GM23338 (cell line): ENCODE measurements at regions not wholly inside any gene's neighbourhood (a gene's known extent, or its start where the extent isn't known, plus 50 kb on each side); places are given as distances from the start of the nearest gene placed in this dataset.

Experiments
- ATAC-seq: fragments of 200-7000 bp; cut with Tn5 transposase; 3 replicates; pipeline ENCODE4 v1.9.1; 2020
- DNase-seq: peaks from one replicate; pipeline ENCODE4 v3.0.0-alpha.2; 2015; ENCODE audit warnings: low spot score
- H2AFZ ChIP-seq: fragments of 200-600 bp; sonication (generic); 2 replicates; pipeline ENCODE4 v1.8.0; 2016; ENCODE audit warnings: antibody characterized with exemption, mild to moderate bottlenecking, moderate library complexity
- H3F3A ChIP-seq: fragments of 200-600 bp; sonication (generic); replicated peaks from 2 replicates; pipeline ENCODE4 v1.8.0; 2017; ENCODE audit warnings: antibody characterized with exemption, mixed run types, low read depth
- H3K27ac ChIP-seq: fragments of 200-600 bp; sonication (generic); 2 replicates; pipeline ENCODE4 v1.6.1; 2016; ENCODE audit warnings: low read depth
- H3K27me3 ChIP-seq: fragments of 200-600 bp; sonication (generic); 2 replicates; pipeline ENCODE4 v1.8.0; 2016; ENCODE audit warnings: mild to moderate bottlenecking, mixed run types, moderate library complexity; ENCODE audit not compliant: insufficient read depth
- H3K36me3 ChIP-seq: fragments of 200-600 bp; sonication (generic); 2 replicates; pipeline ENCODE4 v1.8.0; 2016; ENCODE audit warnings: mild to moderate bottlenecking; ENCODE audit not compliant: insufficient read depth
- H3K4me1 ChIP-seq: fragments of 200-600 bp; sonication (generic); 2 replicates; pipeline ENCODE4 v1.8.0; 2016; ENCODE audit warnings: mild to moderate bottlenecking, moderate library complexity; ENCODE audit not compliant: insufficient read depth
- H3K4me2 ChIP-seq: fragments of 200-600 bp; sonication (generic); 2 replicates; pipeline ENCODE4 v1.7.1; 2017; ENCODE audit warnings: mixed run types
- H3K4me3 ChIP-seq: fragments of 200-600 bp; sonication (generic); 2 replicates; pipeline ENCODE4 v1.6.1; 2016; ENCODE audit warnings: mixed run types
- H3K79me2 ChIP-seq: fragments of 200-600 bp; sonication (generic); replicated peaks from 2 replicates; pipeline ENCODE4 v1.8.0; 2017; ENCODE audit warnings: mild to moderate bottlenecking; ENCODE audit not compliant: insufficient read depth
- H3K9me2 ChIP-seq: fragments of 200-600 bp; sonication (generic); 2 replicates; pipeline ENCODE4 v1.8.0; 2017; ENCODE audit not compliant: insufficient read depth
- H4K20me1 ChIP-seq: fragments of 200-600 bp; sonication (generic); replicated peaks from 2 replicates; pipeline ENCODE4 v1.8.0; 2017; ENCODE audit warnings: mild to moderate bottlenecking; ENCODE audit not compliant: insufficient read depth
- H3K27ac Mint-ChIP-seq: 2 replicates; pipeline ENCODE4 v1.8.0; 2020; ENCODE audit warnings: inconsistent platforms, mild to moderate bottlenecking, moderate library complexity, mixed read lengths
- H3K27me3 Mint-ChIP-seq: 3 replicates; pipeline ENCODE4 v1.8.0; 2022; ENCODE audit warnings: low read depth, mild to moderate bottlenecking, moderate library complexity, mixed read lengths, inconsistent platforms; ENCODE audit not compliant: insufficient read depth, poor library complexity
- H3K36me3 Mint-ChIP-seq: 3 replicates; pipeline ENCODE4 v1.8.0; 2021; ENCODE audit warnings: low read depth, mild to moderate bottlenecking, inconsistent platforms, moderate library complexity, mixed read lengths
- H3K4me1 Mint-ChIP-seq: 3 replicates; pipeline ENCODE4 v1.8.0; 2020; ENCODE audit warnings: mild to moderate bottlenecking, inconsistent platforms, mixed read lengths
- H3K4me3 Mint-ChIP-seq: 3 replicates; pipeline ENCODE4 v1.8.0; 2021; ENCODE audit warnings: moderate library complexity, mild to moderate bottlenecking, inconsistent platforms, mixed read lengths
- H3K9me3 Mint-ChIP-seq: 3 replicates; pipeline ENCODE4 v1.8.0; 2020; ENCODE audit warnings: moderate library complexity, mild to moderate bottlenecking, inconsistent platforms, mixed read lengths
- CREB1 ChIP-seq: fragments of 250-450 bp; sonication (Bioruptor Pico); IDR thresholded peaks from 2 replicates; pipeline ENCODE4 v1.5.0; 2020; ENCODE audit warnings: low read depth, mild to moderate bottlenecking, moderate library complexity
- ETS1 ChIP-seq: IDR thresholded peaks from 2 replicates; pipeline ENCODE4 v1.6.1; 2016; ENCODE audit warnings: antibody characterized with exemption
- EZH2 ChIP-seq: fragments of 200-600 bp; sonication (generic); IDR thresholded peaks from one replicate; pipeline ENCODE4 v1.8.0; 2017; ENCODE audit warnings: antibody characterized with exemption, mild to moderate bottlenecking, low read depth; ENCODE audit not compliant: unreplicated experiment
- EZH2phosphoT487 ChIP-seq: fragments of 200-600 bp; sonication (generic); IDR thresholded peaks from one replicate; pipeline ENCODE4 v1.8.1; 2018; ENCODE audit warnings: antibody characterized with exemption; ENCODE audit not compliant: unreplicated experiment
- JUNB ChIP-seq: IDR thresholded peaks from one replicate; pipeline ENCODE4 v1.6.1; 2016; ENCODE audit warnings: antibody characterized with exemption; ENCODE audit not compliant: unreplicated experiment
- NANOG ChIP-seq: IDR thresholded peaks from 2 replicates; pipeline ENCODE4 v1.6.1; 2016; ENCODE audit warnings: antibody characterized with exemption, borderline replicate concordance
- POLR2AphosphoS5 ChIP-seq: IDR thresholded peaks from 2 replicates; pipeline ENCODE4 v1.6.1; 2016; ENCODE audit warnings: antibody characterized with exemption, low read depth
- STAT1 ChIP-seq: IDR thresholded peaks from one replicate; pipeline ENCODE4 v1.6.1; 2016; ENCODE audit warnings: antibody characterized with exemption; ENCODE audit not compliant: unreplicated experiment
- ZNF114 ChIP-seq: fragments of 250-450 bp; sonication (Bioruptor Pico); IDR thresholded peaks from 2 replicates; pipeline ENCODE4 v1.5.0; 2020; ENCODE audit warnings: mild to moderate bottlenecking, moderate library complexity
- ZNF331 ChIP-seq: fragments of 250-450 bp; sonication (Bioruptor Pico); IDR thresholded peaks from 2 replicates; pipeline ENCODE4 v1.5.0; 2020; ENCODE audit warnings: low read depth, mild to moderate bottlenecking, moderate library complexity
- TF ChIP-seq, protein P1 (sequence below), 2 experiments: fragments of 200-600 bp in 1 of 2; sonication (generic) in 1 of 2; conservative IDR thresholded peaks; 2 replicates each; pipeline versions ENCODE4 v1.5.1 to v1.6.1; 2016 to 2017; ENCODE audit warnings: antibody characterized with exemption in 2 of 2, low read depth in 2 of 2, mild to moderate bottlenecking in 2 of 2, moderate library complexity in 1 of 2
- TF ChIP-seq, protein P2 (sequence below): fragments of 250-450 bp; sonication (Bioruptor Pico); IDR thresholded peaks from 2 replicates; pipeline ENCODE4 v1.5.0; 2020; ENCODE audit warnings: mild to moderate bottlenecking, moderate library complexity
- TF ChIP-seq, protein P3 (sequence below): IDR thresholded peaks from one replicate; pipeline ENCODE4 v1.6.1; 2018; ENCODE audit warnings: antibody characterized with exemption; ENCODE audit not compliant: unreplicated experiment

DNA sequence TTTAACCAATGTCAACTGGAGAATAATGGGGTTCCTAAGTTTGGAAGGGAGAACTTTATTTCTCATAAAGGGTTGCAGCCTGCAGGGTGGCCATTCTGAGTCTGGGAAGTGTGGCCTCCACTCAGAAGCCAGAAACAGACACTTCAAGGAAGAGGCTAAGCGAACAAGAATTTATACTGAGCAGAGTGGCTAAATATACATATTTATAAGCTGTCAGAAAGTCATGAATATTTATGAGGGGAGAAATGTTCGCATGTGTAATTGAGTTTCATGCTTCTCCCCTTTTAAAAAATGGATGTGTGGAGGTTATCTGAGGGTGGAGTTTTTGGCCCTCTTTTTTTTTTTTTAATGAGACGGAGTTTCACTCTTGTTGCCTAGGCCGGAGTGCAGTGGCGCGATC is 78.1 kb upstream of the PLAC8 start:
- Mint-ChIP-seq H3K4me1 (peaks cover 13% of the 10 kb centered on the region; the same call in 2 of the 3 replicates), H3K36me3 (no peaks in the 10 kb centered on the region), H3K27ac (no peak overlapping the region), H3K9me3 (no peaks in the 10 kb centered on the region), H3K4me3 (no peak overlapping the region), H3K27me3 (peaks cover 3% of the 10 kb centered on the region)
- Histone ChIP-seq H3K4me1 (no peaks in the 10 kb centered on the region), H3K9me2 (no peaks in the 10 kb centered on the region; the same call in none of the 2 replicates), H3K27ac (no peak overlapping the region), H2AFZ (no peak overlapping the region), H3K36me3 (no peaks in the 10 kb centered on the region), H3K4me2 (no peak overlapping the region), H4K20me1 (no peaks in the 10 kb centered on the region), H3K4me3 (no peak overlapping the region), H3K27me3 (no peaks in the 10 kb centered on the region), H3F3A (no peaks in the 10 kb centered on the region), H3K79me2 (no peaks in the 10 kb centered on the region)
- ATAC-seq (no peak), DNase-seq (no peak)
- TF ChIP-seq, protein P1, sequence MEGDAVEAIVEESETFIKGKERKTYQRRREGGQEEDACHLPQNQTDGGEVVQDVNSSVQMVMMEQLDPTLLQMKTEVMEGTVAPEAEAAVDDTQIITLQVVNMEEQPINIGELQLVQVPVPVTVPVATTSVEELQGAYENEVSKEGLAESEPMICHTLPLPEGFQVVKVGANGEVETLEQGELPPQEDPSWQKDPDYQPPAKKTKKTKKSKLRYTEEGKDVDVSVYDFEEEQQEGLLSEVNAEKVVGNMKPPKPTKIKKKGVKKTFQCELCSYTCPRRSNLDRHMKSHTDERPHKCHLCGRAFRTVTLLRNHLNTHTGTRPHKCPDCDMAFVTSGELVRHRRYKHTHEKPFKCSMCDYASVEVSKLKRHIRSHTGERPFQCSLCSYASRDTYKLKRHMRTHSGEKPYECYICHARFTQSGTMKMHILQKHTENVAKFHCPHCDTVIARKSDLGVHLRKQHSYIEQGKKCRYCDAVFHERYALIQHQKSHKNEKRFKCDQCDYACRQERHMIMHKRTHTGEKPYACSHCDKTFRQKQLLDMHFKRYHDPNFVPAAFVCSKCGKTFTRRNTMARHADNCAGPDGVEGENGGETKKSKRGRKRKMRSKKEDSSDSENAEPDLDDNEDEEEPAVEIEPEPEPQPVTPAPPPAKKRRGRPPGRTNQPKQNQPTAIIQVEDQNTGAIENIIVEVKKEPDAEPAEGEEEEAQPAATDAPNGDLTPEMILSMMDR (conservative IDR thresholded peaks at IDR 0.05; ENCODE audit: low read depth in 2 of 2): no peak
- no peak for TF ChIP-seq JUNB
- TF ChIP-seq CREB1 (CRISPR knock-in tag): no peak
- no peak for TF ChIP-seq ETS1
- TF ChIP-seq NANOG: no peak
- TF ChIP-seq, protein P2, sequence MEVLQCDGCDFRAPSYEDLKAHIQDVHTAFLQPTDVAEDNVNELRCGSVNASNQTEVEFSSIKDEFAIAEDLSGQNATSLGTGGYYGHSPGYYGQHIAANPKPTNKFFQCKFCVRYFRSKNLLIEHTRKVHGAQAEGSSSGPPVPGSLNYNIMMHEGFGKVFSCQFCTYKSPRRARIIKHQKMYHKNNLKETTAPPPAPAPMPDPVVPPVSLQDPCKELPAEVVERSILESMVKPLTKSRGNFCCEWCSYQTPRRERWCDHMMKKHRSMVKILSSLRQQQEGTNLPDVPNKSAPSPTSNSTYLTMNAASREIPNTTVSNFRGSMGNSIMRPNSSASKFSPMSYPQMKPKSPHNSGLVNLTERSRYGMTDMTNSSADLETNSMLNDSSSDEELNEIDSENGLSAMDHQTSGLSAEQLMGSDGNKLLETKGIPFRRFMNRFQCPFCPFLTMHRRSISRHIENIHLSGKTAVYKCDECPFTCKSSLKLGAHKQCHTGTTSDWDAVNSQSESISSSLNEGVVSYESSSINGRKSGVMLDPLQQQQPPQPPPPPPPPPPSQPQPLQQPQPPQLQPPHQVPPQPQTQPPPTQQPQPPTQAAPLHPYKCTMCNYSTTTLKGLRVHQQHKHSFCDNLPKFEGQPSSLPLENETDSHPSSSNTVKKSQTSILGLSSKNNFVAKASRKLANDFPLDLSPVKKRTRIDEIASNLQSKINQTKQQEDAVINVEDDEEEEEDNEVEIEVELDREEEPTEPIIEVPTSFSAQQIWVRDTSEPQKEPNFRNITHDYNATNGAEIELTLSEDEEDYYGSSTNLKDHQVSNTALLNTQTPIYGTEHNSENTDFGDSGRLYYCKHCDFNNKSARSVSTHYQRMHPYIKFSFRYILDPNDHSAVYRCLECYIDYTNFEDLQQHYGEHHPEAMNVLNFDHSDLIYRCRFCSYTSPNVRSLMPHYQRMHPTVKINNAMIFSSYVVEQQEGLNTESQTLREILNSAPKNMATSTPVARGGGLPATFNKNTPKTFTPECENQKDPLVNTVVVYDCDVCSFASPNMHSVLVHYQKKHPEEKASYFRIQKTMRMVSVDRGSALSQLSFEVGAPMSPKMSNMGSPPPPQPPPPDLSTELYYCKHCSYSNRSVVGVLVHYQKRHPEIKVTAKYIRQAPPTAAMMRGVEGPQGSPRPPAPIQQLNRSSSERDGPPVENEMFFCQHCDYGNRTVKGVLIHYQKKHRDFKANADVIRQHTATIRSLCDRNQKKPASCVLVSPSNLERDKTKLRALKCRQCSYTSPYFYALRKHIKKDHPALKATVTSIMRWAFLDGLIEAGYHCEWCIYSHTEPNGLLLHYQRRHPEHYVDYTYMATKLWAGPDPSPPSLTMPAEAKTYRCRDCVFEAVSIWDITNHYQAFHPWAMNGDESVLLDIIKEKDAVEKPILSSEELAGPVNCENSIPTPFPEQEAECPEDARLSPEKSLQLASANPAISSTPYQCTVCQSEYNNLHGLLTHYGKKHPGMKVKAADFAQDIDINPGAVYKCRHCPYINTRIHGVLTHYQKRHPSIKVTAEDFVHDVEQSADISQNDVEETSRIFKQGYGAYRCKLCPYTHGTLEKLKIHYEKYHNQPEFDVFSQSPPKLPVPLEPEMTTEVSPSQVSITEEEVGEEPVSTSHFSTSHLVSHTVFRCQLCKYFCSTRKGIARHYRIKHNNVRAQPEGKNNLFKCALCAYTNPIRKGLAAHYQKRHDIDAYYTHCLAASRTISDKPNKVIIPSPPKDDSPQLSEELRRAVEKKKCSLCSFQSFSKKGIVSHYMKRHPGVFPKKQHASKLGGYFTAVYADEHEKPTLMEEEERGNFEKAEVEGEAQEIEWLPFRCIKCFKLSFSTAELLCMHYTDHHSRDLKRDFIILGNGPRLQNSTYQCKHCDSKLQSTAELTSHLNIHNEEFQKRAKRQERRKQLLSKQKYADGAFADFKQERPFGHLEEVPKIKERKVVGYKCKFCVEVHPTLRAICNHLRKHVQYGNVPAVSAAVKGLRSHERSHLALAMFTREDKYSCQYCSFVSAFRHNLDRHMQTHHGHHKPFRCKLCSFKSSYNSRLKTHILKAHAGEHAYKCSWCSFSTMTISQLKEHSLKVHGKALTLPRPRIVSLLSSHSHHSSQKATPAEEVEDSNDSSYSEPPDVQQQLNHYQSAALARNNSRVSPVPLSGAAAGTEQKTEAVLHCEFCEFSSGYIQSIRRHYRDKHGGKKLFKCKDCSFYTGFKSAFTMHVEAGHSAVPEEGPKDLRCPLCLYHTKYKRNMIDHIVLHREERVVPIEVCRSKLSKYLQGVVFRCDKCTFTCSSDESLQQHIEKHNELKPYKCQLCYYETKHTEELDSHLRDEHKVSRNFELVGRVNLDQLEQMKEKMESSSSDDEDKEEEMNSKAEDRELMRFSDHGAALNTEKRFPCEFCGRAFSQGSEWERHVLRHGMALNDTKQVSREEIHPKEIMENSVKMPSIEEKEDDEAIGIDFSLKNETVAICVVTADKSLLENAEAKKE (CRISPR knock-in tag): no peak
- no peak for TF ChIP-seq EZH2
- no peak for TF ChIP-seq ZNF114 (CRISPR knock-in tag)
- TF ChIP-seq ZNF331: no peak
- TF ChIP-seq EZH2phosphoT487: no peak
- TF ChIP-seq, protein P3, sequence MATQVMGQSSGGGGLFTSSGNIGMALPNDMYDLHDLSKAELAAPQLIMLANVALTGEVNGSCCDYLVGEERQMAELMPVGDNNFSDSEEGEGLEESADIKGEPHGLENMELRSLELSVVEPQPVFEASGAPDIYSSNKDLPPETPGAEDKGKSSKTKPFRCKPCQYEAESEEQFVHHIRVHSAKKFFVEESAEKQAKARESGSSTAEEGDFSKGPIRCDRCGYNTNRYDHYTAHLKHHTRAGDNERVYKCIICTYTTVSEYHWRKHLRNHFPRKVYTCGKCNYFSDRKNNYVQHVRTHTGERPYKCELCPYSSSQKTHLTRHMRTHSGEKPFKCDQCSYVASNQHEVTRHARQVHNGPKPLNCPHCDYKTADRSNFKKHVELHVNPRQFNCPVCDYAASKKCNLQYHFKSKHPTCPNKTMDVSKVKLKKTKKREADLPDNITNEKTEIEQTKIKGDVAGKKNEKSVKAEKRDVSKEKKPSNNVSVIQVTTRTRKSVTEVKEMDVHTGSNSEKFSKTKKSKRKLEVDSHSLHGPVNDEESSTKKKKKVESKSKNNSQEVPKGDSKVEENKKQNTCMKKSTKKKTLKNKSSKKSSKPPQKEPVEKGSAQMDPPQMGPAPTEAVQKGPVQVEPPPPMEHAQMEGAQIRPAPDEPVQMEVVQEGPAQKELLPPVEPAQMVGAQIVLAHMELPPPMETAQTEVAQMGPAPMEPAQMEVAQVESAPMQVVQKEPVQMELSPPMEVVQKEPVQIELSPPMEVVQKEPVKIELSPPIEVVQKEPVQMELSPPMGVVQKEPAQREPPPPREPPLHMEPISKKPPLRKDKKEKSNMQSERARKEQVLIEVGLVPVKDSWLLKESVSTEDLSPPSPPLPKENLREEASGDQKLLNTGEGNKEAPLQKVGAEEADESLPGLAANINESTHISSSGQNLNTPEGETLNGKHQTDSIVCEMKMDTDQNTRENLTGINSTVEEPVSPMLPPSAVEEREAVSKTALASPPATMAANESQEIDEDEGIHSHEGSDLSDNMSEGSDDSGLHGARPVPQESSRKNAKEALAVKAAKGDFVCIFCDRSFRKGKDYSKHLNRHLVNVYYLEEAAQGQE: no peak
- no peak for TF ChIP-seq POLR2AphosphoS5
- TF ChIP-seq STAT1: no peak
